ENCODE measurements at regions not wholly inside any gene's neighbourhood (a gene's known extent, or its start where the extent isn't known, plus 50 kb on each side); places are given as distances from the start of the nearest gene placed in this dataset.

DNA sequence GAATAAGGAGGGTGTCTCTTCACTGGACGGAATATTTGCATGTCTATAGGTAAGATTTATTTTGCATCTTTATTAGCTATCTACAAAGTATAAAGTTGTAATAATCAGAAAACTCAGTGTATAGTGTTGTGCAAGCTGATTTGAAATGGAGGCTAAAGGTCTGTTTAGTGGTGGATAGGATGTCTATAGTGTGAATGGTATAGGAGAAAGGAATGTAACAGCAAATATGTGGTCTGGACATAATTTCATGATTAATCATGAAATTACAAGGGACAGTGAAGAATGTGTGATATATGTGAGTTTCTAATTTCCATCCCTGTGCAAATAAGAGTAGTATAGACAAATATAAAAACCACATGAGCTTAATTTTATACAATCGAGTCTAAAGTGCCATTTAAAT is 79.3 kb upstream of the CAMK2D start:
- TF ChIP-seq ZC3H10 (CRISPR knock-in tag; IDR thresholded peaks at IDR 0.05) (no peak), RARB (CRISPR knock-in tag; IDR thresholded peaks at IDR 0.05) (no peak), ESRRG (CRISPR knock-in tag; IDR thresholded peaks at IDR 0.05) (no peak), TCF4 (CRISPR knock-in tag; IDR thresholded peaks at IDR 0.05; ENCODE audit: borderline replicate concordance) (no peak), ZFP3 (CRISPR knock-in tag; IDR thresholded peaks at IDR 0.05) (no peak), CSDC2 (CRISPR knock-in tag; IDR thresholded peaks at IDR 0.05) (no peak), BACH2 (CRISPR knock-in tag; IDR thresholded peaks at IDR 0.05; ENCODE audit: borderline replicate concordance) (no peak), ARNTL (CRISPR knock-in tag; IDR thresholded peaks at IDR 0.05; ENCODE audit: borderline replicate concordance, low read depth) (no peak)
- TF ChIP-seq, protein P1, sequence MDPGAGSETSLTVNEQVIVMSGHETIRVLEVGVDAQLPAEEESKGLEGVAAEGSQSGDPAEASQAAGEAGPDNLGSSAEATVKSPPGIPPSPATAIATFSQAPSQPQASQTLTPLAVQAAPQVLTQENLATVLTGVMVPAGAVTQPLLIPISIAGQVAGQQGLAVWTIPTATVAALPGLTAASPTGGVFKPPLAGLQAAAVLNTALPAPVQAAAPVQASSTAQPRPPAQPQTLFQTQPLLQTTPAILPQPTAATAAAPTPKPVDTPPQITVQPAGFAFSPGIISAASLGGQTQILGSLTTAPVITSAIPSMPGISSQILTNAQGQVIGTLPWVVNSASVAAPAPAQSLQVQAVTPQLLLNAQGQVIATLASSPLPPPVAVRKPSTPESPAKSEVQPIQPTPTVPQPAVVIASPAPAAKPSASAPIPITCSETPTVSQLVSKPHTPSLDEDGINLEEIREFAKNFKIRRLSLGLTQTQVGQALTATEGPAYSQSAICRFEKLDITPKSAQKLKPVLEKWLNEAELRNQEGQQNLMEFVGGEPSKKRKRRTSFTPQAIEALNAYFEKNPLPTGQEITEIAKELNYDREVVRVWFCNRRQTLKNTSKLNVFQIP (CRISPR knock-in tag; IDR thresholded peaks at IDR 0.05; ENCODE audit: borderline replicate concordance, low read depth): no peak
- TF ChIP-seq, protein P2, sequence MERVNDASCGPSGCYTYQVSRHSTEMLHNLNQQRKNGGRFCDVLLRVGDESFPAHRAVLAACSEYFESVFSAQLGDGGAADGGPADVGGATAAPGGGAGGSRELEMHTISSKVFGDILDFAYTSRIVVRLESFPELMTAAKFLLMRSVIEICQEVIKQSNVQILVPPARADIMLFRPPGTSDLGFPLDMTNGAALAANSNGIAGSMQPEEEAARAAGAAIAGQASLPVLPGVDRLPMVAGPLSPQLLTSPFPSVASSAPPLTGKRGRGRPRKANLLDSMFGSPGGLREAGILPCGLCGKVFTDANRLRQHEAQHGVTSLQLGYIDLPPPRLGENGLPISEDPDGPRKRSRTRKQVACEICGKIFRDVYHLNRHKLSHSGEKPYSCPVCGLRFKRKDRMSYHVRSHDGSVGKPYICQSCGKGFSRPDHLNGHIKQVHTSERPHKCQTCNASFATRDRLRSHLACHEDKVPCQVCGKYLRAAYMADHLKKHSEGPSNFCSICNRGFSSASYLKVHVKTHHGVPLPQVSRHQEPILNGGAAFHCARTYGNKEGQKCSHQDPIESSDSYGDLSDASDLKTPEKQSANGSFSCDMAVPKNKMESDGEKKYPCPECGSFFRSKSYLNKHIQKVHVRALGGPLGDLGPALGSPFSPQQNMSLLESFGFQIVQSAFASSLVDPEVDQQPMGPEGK (CRISPR knock-in tag; IDR thresholded peaks at IDR 0.05; ENCODE audit: borderline replicate concordance): no peak
- TF ChIP-seq, protein P3, sequence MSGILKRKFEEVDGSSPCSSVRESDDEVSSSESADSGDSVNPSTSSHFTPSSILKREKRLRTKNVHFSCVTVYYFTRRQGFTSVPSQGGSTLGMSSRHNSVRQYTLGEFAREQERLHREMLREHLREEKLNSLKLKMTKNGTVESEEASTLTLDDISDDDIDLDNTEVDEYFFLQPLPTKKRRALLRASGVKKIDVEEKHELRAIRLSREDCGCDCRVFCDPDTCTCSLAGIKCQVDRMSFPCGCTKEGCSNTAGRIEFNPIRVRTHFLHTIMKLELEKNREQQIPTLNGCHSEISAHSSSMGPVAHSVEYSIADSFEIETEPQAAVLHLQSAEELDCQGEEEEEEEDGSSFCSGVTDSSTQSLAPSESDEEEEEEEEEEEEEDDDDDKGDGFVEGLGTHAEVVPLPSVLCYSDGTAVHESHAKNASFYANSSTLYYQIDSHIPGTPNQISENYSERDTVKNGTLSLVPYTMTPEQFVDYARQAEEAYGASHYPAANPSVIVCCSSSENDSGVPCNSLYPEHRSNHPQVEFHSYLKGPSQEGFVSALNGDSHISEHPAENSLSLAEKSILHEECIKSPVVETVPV (CRISPR knock-in tag; IDR thresholded peaks at IDR 0.05): no peak
- ATAC-seq: no peak

DNA sequence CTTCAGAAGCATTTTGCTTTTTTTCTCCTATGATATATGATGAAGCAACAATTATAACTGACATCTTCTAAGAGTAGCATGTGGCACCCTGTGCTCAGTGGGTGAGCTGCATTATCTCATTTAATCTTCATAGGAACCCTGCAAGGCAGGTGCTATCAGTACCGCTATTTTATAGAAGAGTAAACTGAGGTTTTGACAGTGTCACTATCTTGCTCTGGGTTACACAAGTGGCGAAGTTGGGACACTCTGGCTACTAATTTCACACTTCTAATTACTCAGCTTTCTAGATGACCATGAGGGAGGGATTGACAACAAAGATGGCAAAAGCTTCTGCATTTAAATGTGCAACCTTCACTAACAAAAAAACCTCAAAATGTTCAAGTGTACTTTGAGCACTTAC is 76.9 kb upstream of the CAMK2D start:
- ATAC-seq: no peak
- TF ChIP-seq, protein P4, sequence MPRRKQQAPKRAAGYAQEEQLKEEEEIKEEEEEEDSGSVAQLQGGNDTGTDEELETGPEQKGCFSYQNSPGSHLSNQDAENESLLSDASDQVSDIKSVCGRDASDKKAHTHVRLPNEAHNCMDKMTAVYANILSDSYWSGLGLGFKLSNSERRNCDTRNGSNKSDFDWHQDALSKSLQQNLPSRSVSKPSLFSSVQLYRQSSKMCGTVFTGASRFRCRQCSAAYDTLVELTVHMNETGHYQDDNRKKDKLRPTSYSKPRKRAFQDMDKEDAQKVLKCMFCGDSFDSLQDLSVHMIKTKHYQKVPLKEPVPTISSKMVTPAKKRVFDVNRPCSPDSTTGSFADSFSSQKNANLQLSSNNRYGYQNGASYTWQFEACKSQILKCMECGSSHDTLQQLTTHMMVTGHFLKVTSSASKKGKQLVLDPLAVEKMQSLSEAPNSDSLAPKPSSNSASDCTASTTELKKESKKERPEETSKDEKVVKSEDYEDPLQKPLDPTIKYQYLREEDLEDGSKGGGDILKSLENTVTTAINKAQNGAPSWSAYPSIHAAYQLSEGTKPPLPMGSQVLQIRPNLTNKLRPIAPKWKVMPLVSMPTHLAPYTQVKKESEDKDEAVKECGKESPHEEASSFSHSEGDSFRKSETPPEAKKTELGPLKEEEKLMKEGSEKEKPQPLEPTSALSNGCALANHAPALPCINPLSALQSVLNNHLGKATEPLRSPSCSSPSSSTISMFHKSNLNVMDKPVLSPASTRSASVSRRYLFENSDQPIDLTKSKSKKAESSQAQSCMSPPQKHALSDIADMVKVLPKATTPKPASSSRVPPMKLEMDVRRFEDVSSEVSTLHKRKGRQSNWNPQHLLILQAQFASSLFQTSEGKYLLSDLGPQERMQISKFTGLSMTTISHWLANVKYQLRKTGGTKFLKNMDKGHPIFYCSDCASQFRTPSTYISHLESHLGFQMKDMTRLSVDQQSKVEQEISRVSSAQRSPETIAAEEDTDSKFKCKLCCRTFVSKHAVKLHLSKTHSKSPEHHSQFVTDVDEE (CRISPR knock-in tag; IDR thresholded peaks at IDR 0.05): no peak
- TF ChIP-seq ARNTL (CRISPR knock-in tag; IDR thresholded peaks at IDR 0.05; ENCODE audit: borderline replicate concordance, low read depth) (no peak), ZFP3 (CRISPR knock-in tag; IDR thresholded peaks at IDR 0.05) (no peak), ZNF8 (CRISPR knock-in tag; IDR thresholded peaks at IDR 0.05) (no peak), ZC3H10 (CRISPR knock-in tag; IDR thresholded peaks at IDR 0.05) (no peak), ZNF70 (CRISPR knock-in tag; IDR thresholded peaks at IDR 0.05) (no peak), GLIS3 (CRISPR knock-in tag; IDR thresholded peaks at IDR 0.05) (no peak), ESRRG (CRISPR knock-in tag; IDR thresholded peaks at IDR 0.05) (no peak), OSR1 (CRISPR knock-in tag; IDR thresholded peaks at IDR 0.05) (no peak)
- TF ChIP-seq, protein P1 (CRISPR knock-in tag; IDR thresholded peaks at IDR 0.05; ENCODE audit: borderline replicate concordance, low read depth): no peak
- TF ChIP-seq, protein P3 (CRISPR knock-in tag; IDR thresholded peaks at IDR 0.05): no peak
- TF ChIP-seq, protein P5, sequence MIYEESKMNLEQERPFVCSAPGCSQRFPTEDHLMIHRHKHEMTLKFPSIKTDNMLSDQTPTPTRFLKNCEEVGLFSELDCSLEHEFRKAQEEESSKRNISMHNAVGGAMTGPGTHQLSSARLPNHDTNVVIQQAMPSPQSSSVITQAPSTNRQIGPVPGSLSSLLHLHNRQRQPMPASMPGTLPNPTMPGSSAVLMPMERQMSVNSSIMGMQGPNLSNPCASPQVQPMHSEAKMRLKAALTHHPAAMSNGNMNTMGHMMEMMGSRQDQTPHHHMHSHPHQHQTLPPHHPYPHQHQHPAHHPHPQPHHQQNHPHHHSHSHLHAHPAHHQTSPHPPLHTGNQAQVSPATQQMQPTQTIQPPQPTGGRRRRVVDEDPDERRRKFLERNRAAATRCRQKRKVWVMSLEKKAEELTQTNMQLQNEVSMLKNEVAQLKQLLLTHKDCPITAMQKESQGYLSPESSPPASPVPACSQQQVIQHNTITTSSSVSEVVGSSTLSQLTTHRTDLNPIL (CRISPR knock-in tag; IDR thresholded peaks at IDR 0.05; ENCODE audit: low read depth): no peak
